Fibroblast of pulmonary artery (primary cell): ENCODE measurements at regions not wholly inside any gene's neighbourhood (a gene's known extent, or its start where the extent isn't known, plus 50 kb on each side); places are given as distances from the start of the nearest gene placed in this dataset.

Experiments used
- DNase-seq: peaks from one replicate; pipeline ENCODE4 v3.0.0-alpha.2; 2010; ENCODE audit warnings: low read depth
- H3K4me3 ChIP-seq: replicated peaks from 2 replicates; pipeline ENCODE4 v1.5.1; 2011; ENCODE audit warnings: low read depth, mild to moderate bottlenecking, control low read depth, low read length, moderate library complexity
- CTCF ChIP-seq: IDR thresholded peaks from 2 replicates; pipeline ENCODE4 v1.5.1; 2011; ENCODE audit warnings: mild to moderate bottlenecking, control low read depth, low read length, inconsistent platforms; ENCODE audit errors: missing control alignments

DNA sequence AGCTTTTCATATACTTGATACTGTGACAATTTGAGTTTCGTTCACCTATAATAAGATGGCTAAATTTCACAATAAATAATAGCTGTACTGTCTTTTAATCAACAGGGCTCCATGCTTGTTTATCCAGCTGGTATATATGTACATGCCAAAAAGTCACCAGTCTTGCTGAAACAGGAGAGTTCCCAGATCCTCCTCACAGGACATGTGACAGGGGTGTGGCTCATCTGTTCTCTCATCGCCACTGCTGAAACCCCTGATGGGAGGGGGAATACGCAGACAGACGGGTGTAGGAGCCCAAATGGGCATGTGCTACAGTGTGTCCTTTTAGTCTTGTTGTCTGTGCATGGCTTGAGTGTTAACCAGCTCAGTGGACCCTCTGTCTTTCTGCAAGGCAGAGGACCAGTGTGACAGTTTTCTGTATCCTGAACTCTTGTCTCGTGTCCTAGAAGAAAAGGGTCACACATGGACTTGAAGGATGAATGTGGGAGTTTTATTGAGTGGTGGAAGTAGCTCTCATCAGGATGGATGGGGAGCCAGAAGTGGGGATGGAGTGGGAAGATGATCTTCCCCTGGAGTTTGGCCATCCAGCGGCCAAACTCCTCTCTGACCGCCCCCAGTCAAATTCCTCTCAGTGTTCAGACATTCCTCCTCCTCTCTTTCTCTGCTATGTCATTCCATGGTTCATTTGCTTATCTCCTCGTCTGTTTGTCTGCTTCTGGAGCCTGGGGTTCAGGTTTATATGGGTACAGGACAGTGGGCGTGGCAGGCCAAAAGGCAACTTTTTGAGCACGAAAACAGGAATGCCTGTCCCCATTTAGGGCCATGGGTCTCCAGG lies 113.1 kb upstream of the NECTIN3 start:
- DNase-seq: no peak
- no peak for TF ChIP-seq CTCF
- H3K4me3 ChIP-seq: no peak overlapping the region

DNA sequence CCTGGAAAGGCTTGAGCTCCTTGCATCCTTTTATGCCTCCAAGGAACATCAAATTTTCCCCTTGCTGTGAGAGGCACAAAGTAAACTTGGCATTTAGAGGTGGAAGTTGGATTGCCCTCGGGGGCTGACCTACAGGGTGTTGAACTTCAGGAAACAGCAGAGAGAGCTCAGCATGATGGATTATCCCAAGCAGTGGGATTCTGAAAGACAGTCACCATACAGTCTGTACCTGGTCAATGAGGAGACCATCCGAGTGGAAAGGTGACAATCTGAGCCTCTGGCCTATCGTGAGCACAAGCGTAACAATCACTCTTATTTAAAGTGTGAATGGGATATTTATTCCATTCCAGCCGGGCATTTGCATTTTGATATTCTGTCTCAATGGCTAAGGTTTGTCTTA lies 105.6 kb upstream of the NECTIN3 start:
- no peak for TF ChIP-seq CTCF
- no peak for DNase-seq
- no peak overlapping the region for H3K4me3 ChIP-seq

- TF ChIP-seq CTCF: no peak
- H3K4me3 ChIP-seq: no peak overlapping the region
- DNase-seq: no peak
Observed at GRCh38 chr3:110966966-110967663, 104.5 kb upstream of the NECTIN3 start.

GRCh38 chr3:110968076-110968475 lies 103.5 kb upstream of the NECTIN3 start:
- no peak for TF ChIP-seq CTCF
- no peak for DNase-seq
- H3K4me3 ChIP-seq: no peak overlapping the region

- no peak for DNase-seq
- TF ChIP-seq CTCF: no peak
- H3K4me3 ChIP-seq: no peak overlapping the region
Observed at GRCh38 chr3:110969229-110970211, 102.1 kb upstream of the NECTIN3 start.

- no peak overlapping the region for H3K4me3 ChIP-seq
- TF ChIP-seq CTCF: no peak
- DNase-seq: no peak
Observed at GRCh38 chr3:110971010-110971601, 100.5 kb upstream of the NECTIN3 start.
